ENCODE measurements at regions not wholly inside any gene's neighbourhood (a gene's known extent, or its start where the extent isn't known, plus 50 kb on each side); places are given as distances from the start of the nearest gene placed in this dataset.

DNA sequence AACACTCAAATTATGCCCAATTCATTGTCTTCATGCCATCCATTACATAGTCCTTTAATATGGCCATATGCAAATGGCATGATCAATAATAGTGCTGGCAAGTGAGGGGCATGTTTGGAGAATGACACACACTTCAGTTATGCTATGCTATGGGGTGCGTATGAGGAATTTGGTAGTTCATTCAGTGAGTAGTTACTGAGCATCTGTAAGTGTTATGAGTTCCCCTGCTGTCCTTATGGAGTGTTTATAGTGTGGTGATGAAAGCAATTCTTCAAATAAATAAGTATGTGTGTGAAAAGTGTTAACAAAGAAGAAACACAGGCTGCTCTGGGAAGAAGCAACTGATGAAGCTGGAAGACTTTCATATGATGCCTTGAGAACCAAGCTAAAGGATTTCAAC is 383.7 kb upstream of the SLC14A2 start:
- DNase-seq = no peak

GRCh38 chr18:45232061-45232460 is 383.2 kb upstream of the SLC14A2 start:
- DNase-seq = no peak

GRCh38 chr18:45236676-45237075 is 378.6 kb upstream of the SLC14A2 start:
- no peak for DNase-seq

DNA sequence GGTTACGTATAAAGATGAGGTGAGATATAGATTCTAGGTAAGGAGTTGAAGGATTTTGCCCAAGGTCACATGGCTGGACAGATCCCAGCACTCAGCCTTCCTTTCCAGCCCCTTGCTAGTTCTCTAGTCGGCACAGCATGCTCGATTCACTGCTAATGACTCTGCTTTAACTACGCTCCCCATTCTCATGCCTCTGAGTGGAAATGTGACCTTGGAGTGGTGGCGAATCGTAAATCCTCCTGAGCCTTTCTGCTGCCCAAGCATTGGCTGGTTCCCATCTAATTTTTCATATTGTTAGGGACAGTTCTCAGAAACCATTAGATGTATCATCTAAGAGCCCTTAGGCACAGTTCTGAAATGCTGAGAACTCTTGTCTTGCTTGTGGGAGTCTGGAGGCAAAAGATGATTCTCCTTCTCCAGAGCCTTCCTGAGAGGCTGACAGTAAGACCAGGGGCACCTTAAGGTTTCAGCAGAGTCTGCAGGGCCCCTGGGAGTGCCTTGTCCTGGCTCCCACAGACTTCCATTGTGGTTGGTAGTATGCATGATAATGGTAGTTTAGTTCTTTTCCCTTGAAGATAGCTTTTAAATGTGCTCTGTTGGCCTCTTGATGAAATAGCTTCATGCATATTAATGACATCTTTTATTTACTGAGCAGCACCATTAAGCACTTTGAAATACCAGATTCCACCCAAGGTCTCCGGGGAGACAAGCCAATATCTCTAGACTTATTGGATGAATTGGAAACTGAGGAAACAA is 377.8 kb upstream of the SLC14A2 start:
- no peak for DNase-seq

GRCh38 chr18:45241271-45241670 is 374.0 kb upstream of the SLC14A2 start:
- DNase-seq = no peak

DNA sequence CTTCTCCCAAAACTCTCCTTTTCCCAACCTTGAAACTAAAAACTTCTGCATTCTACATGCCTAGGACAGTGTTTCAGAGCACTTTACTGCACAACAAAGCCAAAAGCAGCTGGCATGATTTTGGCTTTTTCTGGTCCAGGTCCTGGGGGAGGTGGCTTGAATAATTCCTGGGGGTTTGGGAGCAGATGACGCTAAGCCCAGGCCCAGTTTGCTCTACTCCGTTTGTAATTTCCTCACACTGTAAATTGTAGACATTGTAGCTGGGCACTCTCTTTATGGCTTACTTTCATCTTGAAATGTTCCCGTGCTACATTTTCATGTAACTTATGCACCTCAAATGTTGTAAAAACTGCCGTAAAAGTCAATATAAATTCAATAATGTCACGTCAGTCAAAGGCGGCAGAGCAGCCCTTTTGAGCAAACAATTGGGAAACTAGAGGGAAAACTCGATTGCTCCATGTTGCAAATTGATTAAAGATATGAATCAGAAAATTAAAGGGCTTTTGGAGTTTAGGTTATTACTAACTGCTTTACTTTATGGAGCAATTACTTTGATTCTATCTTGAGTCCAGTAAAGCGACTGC is 373.2 kb upstream of the SLC14A2 start:
- DNase-seq = no peak

GRCh38 chr18:45243340-45244110 is 371.8 kb upstream of the SLC14A2 start:
- DNase-seq = no peak

- no peak for DNase-seq
Measured at GRCh38 chr18:45245091-45245511, 370.2 kb upstream of the SLC14A2 start.

GRCh38 chr18:45248240-45248903 is 366.9 kb upstream of the SLC14A2 start:
- DNase-seq = no peak

DNA sequence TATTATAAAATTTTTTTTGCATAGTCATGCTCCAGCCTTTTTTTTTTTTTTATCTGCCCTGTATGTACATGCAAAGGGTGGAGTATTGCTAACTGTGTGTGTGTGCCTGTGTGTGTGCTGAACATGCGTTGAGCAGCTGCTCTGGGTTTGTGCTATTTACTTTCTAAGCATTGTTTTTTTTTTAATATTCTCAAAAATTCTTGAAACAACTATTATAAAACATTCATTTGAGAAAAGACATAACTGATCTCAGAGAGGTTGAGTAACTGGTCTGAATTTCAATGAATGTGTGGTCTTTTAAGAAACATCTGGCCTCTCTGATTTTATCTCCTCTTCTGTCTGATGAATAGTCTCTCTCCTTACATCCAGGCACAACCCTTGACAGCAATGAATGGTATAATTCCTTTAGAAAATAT is 366.0 kb upstream of the SLC14A2 start:
- no peak for DNase-seq

DNA sequence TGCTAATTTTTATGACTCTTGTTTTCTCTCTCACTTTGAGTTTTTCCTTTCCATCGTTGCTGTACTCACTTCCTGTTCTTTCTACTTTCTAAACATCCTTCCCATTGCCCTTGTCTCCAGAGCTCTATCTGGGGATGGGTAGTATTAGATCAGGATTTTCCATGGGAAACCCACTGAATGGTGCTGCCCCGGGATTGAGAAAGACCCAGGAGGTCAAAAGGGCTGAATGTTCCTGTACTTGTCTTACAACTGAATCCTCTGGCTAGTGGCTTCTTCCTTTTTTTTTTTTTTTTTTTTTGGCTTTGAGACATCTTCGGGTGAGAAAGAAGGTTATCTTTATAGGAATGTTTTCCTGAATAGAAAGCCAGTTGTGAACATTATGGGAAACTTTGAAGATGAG is 364.8 kb upstream of the SLC14A2 start:
- no peak for DNase-seq

DNA sequence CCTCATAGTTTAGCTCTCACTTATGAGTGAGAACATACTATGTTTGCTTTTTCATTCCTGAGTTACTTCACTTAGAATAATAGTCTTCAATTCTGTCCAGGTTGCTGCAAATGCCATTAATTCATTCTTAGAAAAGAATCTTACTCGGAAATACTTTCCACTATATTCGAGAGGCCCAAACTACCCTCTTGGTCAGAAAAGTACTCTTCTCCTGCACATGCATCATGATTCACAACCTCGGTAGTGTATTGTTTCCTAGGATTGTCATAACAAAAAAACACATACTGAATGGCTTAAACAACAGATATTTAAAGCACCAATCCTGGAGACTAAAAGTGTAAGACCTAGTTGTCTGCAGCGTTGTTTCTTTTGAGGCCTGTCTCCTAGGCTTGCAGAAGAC is 364.0 kb upstream of the SLC14A2 start:
- DNase-seq = no peak

- DNase-seq = no peak
Measured at GRCh38 chr18:45252474-45252873, 362.8 kb upstream of the SLC14A2 start.

GRCh38 chr18:45253056-45253565 is 362.2 kb upstream of the SLC14A2 start:
- no peak for DNase-seq

- DNase-seq = no peak
Measured at GRCh38 chr18:45253973-45254708, 361.1 kb upstream of the SLC14A2 start.

- DNase-seq = no peak
Measured at GRCh38 chr18:45254709-45255082, 360.6 kb upstream of the SLC14A2 start.

DNA sequence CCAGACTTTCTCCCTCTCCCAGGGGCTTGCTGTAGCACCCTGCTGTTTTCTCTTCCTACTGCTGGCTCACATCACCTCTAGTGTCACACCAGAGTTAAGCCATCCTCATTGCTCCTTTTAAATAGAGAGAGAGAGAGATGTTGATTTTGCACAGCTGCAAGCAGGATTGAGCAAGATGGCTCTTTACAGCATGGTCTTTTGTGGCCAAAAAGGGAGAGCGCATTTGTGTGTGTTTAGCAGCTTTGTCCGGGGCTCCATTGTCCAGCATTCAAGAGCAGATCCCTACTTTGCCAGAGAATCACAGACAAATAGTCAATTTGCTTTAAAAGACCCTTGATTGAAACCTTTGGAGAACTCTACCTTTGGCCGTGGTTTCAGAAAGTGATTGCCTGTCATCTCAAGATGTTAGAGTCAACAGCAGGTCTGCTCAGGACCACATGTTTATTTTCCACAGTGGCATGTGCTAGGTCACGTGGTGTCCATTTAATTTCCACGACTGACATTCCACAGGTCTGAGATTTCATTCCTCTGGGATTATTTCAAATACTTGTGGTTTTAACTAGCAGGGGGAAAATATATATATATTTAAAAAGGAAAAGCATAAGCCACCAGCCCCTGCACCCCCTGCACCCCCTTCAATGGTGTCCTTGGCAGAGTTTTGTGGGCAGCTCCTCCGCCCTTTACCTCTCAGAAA is 359.9 kb upstream of the SLC14A2 start:
- DNase-seq = no peak

GRCh38 chr18:45260125-45260524 is 355.2 kb upstream of the SLC14A2 start:
- DNase-seq = no peak

- no peak for DNase-seq
Measured at GRCh38 chr18:45266023-45266422, 349.3 kb upstream of the SLC14A2 start.

GRCh38 chr18:45267622-45268021 is 347.7 kb upstream of the SLC14A2 start:
- no peak for DNase-seq

DNA sequence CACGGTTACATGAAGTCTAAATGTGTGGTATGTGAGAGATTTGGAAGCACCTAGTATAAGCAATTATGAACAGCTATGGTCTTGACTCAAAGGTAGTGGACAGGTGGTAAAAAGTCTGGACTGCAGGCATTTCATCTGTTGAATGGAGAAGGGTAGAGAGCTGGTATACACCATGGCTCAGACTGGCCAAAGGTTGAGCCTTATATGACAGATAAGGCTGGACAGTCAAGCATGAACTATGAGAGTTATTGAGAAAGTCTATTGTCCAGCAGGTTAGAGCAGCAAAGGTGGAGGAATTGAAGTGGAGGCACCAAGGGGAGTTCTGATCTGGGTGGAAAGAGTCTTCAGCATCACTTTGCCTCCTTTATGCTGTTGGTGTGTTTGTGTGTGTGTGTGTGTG is 346.7 kb upstream of the SLC14A2 start:
- no peak for DNase-seq

DNA sequence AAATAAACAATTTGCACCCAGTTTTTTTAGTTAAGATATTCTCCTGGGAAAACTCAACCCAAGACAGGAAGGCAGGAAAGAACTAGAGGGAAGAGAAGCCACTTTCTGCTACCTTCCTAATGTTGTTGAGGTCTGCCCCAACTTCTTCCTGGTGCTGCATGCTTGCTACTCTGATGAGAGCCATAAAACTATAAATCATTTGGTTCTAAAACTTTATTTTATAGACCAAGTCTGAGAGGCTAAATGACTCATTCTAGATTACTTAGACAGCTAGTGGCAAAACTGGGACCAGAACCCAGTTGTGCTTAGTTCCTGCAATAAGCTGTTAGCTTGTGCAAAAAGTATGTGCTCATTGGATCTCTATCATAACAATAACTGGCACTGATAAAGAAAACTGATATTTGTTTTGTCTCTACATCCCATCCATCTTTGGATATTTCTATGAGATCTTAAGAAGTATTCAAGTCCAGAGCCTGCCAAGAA is 344.9 kb upstream of the SLC14A2 start:
- DNase-seq = no peak

Data from NCI-H1048 (cell line).